HG03571 (cell line): ENCODE measurements at regions not wholly inside any gene's neighbourhood (a gene's known extent, or its start where the extent isn't known, plus 50 kb on each side); places are given as distances from the start of the nearest gene placed in this dataset.
"Not testable (repeated sequence)": the region's sequence is repeated elsewhere in the genome, so short reads cannot be mapped to it uniquely, and the experiment has no call there.

Experiments used
- ATAC-seq: cut with Tn5 transposase; IDR thresholded peaks from one replicate; pipeline ENCODE4 v1.9.1; 2021; ENCODE audit not compliant: unreplicated experiment

GRCh38 chr5:101664071-101664791 lies 631.9 kb downstream of the SLCO4C1 start:
- ATAC-seq, result no peak

GRCh38 chr5:101663543-101663942 lies 632.5 kb downstream of the SLCO4C1 start:
- ATAC-seq, result no peak

GRCh38 chr5:101662263-101662662 lies 633.8 kb downstream of the SLCO4C1 start:
- ATAC-seq, result no peak

GRCh38 chr5:101658433-101658832 lies 637.7 kb downstream of the SLCO4C1 start:
- no peak for ATAC-seq

- no peak for ATAC-seq
These were observed 642.1 kb downstream of the SLCO4C1 start for GRCh38 chr5:101653996-101654395.

- ATAC-seq, result no peak
These were observed 648.2 kb downstream of the SLCO4C1 start for GRCh38 chr5:101647861-101648260.

- ATAC-seq, result no peak
These were observed 652.3 kb downstream of the SLCO4C1 start for GRCh38 chr5:101643794-101644193.

GRCh38 chr5:101637599-101637998 lies 658.5 kb downstream of the SLCO4C1 start:
- ATAC-seq, result no peak

GRCh38 chr5:101627770-101628169 lies 668.3 kb downstream of the SLCO4C1 start:
- not testable (repeated sequence) for ATAC-seq

- ATAC-seq, result no peak
These were observed 669.5 kb downstream of the SLCO4C1 start for GRCh38 chr5:101626572-101626971.

- ATAC-seq, result no peak
These were observed 685.0 kb downstream of the SLCO4C1 start for GRCh38 chr5:101611039-101611438.

GRCh38 chr5:101608322-101608721 lies 687.8 kb downstream of the SLCO4C1 start:
- no peak for ATAC-seq

GRCh38 chr5:101605700-101606099 lies 690.4 kb downstream of the SLCO4C1 start:
- peak; percentile 69 for ATAC-seq

- ATAC-seq, result no peak
These were observed 695.5 kb downstream of the SLCO4C1 start for GRCh38 chr5:101600614-101601013.

- no peak for ATAC-seq
These were observed 687.3 kb upstream of the ST8SIA4 start for GRCh38 chr5:101590384-101590783.

- no peak for ATAC-seq
These were observed 682.3 kb upstream of the ST8SIA4 start for GRCh38 chr5:101585366-101585765.

GRCh38 chr5:101580591-101580990 lies 677.5 kb upstream of the ST8SIA4 start:
- no peak for ATAC-seq

- no peak for ATAC-seq
These were observed 670.9 kb upstream of the ST8SIA4 start for GRCh38 chr5:101574017-101574416.

GRCh38 chr5:101561018-101561417 lies 657.9 kb upstream of the ST8SIA4 start:
- ATAC-seq, result no peak

- ATAC-seq, result no peak
These were observed 640.7 kb upstream of the ST8SIA4 start for GRCh38 chr5:101543780-101544179.

GRCh38 chr5:101539315-101539714 lies 636.2 kb upstream of the ST8SIA4 start:
- ATAC-seq, result no peak

GRCh38 chr5:101535626-101536025 lies 632.5 kb upstream of the ST8SIA4 start:
- ATAC-seq, result no peak

GRCh38 chr5:101534491-101535110 lies 631.5 kb upstream of the ST8SIA4 start:
- no peak for ATAC-seq
